Parathyroid adenoma (tissue), 2 donors: ENCODE measurements at regions not wholly inside any gene's neighbourhood (a gene's known extent, or its start where the extent isn't known, plus 50 kb on each side); places are given as distances from the start of the nearest gene placed in this dataset.

Experiments
- H2AFZ ChIP-seq: fragments of 300-600 bp; sonication (generic); one replicate; pipeline ENCODE4 v1.7.0; 2017; ENCODE audit warnings: antibody characterized with exemption, mild to moderate bottlenecking
- H3K27ac ChIP-seq: fragments of 300-600 bp; sonication (generic); one replicate; pipeline ENCODE4 v1.7.0; 2017
- H3K27me3 ChIP-seq: fragments of 300-600 bp; sonication (generic); one replicate; pipeline ENCODE4 v1.7.0; 2017; ENCODE audit warnings: low read length; ENCODE audit not compliant: control insufficient read depth, insufficient read depth
- H3K36me3 ChIP-seq: fragments of 300-600 bp; sonication (generic); one replicate; pipeline ENCODE4 v1.7.0; 2017; ENCODE audit warnings: low read length; ENCODE audit not compliant: control insufficient read depth, insufficient read depth
- H3K4me1 ChIP-seq: fragments of 300-600 bp; sonication (generic); one replicate; pipeline ENCODE4 v1.7.0; 2017; ENCODE audit warnings: control low read depth
- H3K4me2 ChIP-seq: fragments of 300-600 bp; sonication (generic); one replicate; pipeline ENCODE4 v1.7.0; 2017; ENCODE audit warnings: low read length
- H3K4me3 ChIP-seq: fragments of 300-600 bp; sonication (generic); one replicate; pipeline ENCODE4 v1.7.0; 2017; ENCODE audit warnings: low read depth, low read length
- H3K79me2 ChIP-seq: fragments of 300-600 bp; sonication (generic); one replicate; pipeline ENCODE4 v1.7.0; 2017; ENCODE audit warnings: control low read depth
- H3K9ac ChIP-seq: fragments of 300-600 bp; sonication (generic); one replicate; pipeline ENCODE4 v1.7.0; 2017; ENCODE audit warnings: mild to moderate bottlenecking
- H3K9me3 ChIP-seq: fragments of 300-600 bp; sonication (generic); one replicate; pipeline ENCODE4 v1.7.0; 2017; ENCODE audit warnings: low read length; ENCODE audit not compliant: control insufficient read depth
- TF ChIP-seq, protein P1 (sequence below): fragments of 300-600 bp; sonication (generic); IDR thresholded peaks from one replicate; pipeline ENCODE4 v1.7.0; 2017; ENCODE audit warnings: antibody characterized with exemption, mild to moderate bottlenecking
- donor health status: primary hyperparathyroidism.

DNA sequence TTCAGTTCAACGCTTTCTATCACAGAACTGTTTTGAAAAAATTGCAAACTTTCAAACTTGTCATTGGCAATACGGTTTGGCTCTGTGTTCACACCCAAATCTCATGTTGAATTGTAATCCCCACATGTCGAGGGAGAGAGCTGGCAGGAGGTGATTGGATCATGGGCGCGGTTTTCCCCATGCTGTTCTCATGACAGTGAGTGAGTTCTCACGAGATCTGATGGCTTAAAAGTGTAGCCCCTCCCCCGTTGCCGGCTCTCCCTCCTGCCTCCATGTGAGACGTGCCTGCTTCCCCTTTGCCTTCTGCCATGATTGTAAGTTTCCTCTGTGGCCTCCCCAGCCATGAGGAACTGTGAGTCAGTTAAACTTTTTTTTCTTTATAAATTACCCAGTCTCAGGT lies 1144.0 kb downstream of the BRD1 start:
- Histone ChIP-seq H3K79me2 (no peaks in the 10 kb centered on the region), H3K4me2 (no peak overlapping the region), H3K9me3 (no peaks in the 10 kb centered on the region), H2AFZ (no peak overlapping the region), H3K27ac (no peak overlapping the region), H3K4me1 (no peaks in the 10 kb centered on the region), H3K4me3 (no peak overlapping the region), H3K9ac (no peak overlapping the region), H3K36me3 (no peaks in the 10 kb centered on the region), H3K27me3 (no peaks in the 10 kb centered on the region)
- TF ChIP-seq, protein P1, sequence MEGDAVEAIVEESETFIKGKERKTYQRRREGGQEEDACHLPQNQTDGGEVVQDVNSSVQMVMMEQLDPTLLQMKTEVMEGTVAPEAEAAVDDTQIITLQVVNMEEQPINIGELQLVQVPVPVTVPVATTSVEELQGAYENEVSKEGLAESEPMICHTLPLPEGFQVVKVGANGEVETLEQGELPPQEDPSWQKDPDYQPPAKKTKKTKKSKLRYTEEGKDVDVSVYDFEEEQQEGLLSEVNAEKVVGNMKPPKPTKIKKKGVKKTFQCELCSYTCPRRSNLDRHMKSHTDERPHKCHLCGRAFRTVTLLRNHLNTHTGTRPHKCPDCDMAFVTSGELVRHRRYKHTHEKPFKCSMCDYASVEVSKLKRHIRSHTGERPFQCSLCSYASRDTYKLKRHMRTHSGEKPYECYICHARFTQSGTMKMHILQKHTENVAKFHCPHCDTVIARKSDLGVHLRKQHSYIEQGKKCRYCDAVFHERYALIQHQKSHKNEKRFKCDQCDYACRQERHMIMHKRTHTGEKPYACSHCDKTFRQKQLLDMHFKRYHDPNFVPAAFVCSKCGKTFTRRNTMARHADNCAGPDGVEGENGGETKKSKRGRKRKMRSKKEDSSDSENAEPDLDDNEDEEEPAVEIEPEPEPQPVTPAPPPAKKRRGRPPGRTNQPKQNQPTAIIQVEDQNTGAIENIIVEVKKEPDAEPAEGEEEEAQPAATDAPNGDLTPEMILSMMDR, result no peak

DNA sequence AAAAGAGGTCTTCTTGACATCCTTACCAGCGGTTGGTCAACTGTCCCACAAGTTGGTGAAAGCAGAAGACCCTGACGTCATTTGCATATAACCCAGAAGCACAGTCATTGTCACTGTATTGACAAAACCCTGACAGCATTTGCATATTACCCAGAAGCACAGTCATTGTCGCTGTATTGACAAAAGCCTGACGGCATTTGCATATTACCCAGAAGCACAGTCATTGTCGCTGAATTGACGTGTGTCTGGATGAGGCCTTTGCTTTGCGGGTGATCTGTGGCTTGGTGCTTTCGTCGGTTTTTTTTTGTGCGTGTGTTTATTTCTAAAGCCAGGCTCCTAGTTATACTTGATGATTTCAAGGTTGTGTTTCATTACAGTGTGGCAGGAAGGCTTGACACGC lies 1145.2 kb downstream of the BRD1 start:
- no peak overlapping the region for H3K4me2 ChIP-seq
- no peak overlapping the region for H3K27ac ChIP-seq
- no peaks in the 10 kb centered on the region for H3K4me1 ChIP-seq
- no peaks in the 10 kb centered on the region for H3K36me3 ChIP-seq
- TF ChIP-seq, protein P1, result no peak
- H2AFZ ChIP-seq, result no peak overlapping the region
- no peaks in the 10 kb centered on the region for H3K79me2 ChIP-seq
- H3K9ac ChIP-seq, result no peak overlapping the region
- no peaks in the 10 kb centered on the region for H3K9me3 ChIP-seq
- H3K4me3 ChIP-seq, result no peak overlapping the region
- no peaks in the 10 kb centered on the region for H3K27me3 ChIP-seq

DNA sequence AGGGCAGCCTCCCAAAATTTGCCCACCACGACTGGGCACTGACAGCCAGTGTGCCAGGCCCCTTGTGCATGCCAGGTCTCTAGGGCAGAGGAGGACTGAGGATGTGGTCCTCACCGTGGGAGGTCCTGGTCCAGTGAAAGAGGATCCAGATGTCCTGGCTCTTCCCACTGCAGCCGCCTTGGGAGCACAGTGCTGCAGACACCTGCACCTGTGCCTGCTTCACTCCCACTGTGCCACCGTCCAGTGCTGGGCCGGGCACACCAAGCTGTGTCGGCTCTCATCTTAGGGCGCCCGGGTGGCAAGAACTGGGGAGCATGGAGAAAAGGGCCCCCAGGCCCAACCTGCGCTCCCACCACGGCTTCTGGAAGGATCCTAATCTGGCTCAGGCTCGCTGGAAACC lies 1147.1 kb downstream of the BRD1 start:
- Histone ChIP-seq H3K9me3 (no peaks in the 10 kb centered on the region), H3K4me2 (no peak overlapping the region), H3K36me3 (no peaks in the 10 kb centered on the region), H3K4me3 (no peak overlapping the region), H3K79me2 (no peaks in the 10 kb centered on the region), H3K9ac (no peak overlapping the region), H3K27ac (no peak overlapping the region), H2AFZ (no peak overlapping the region), H3K27me3 (no peaks in the 10 kb centered on the region), H3K4me1 (no peaks in the 10 kb centered on the region)
- TF ChIP-seq, protein P1, result no peak

DNA sequence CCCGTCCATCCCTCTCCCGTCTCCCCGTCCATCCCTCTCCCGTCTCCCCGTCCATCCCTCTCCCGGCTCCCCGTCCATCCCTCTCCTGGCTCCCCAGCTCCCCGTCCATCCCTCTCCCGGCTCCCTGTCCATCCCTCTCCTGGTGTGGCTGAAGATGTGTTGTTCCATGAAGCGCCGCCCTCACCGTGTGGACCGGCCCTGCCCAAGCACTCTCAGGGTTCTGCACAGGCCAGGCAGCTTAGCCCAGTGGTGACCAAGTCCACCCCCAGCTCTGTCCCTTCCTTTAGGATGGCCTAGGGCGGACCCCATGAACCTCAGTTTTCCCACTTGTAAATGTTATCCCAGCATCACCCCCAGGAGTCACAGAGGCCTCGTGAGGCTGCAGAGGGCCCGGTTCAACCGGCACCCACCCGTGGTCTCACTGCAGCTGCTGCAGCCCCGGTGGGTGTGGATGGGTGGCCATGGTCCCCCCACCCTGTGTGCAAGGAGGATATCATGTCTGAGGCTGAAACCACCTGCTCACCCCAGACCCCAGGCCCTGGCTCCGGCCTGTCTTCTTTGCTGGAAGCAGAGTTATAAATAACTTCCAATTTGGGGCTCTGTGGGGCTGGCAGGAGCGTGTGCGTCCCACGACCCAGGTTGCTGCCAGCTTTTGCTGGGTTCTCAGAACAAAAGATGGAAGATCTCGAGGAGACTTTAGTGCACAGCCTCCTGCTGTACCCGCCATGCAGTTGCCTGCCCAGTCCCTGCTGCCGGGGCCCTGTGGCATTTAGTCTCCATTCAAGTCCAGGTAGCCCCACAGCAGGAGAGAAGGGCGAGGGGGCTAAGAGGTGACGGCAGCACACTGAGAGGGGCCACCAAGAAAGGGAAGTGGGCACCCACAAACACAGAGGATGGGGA lies 1147.8 kb downstream of the BRD1 start:
- H2AFZ ChIP-seq, result no peak overlapping the region
- TF ChIP-seq, protein P1, result no peak
- no peak overlapping the region for H3K9ac ChIP-seq
- no peaks in the 10 kb centered on the region for H3K9me3 ChIP-seq
- H3K4me1 ChIP-seq, result no peaks in the 10 kb centered on the region
- no peak overlapping the region for H3K4me2 ChIP-seq
- no peak overlapping the region for H3K4me3 ChIP-seq
- no peaks in the 10 kb centered on the region for H3K79me2 ChIP-seq
- no peaks in the 10 kb centered on the region for H3K27me3 ChIP-seq
- no peak overlapping the region for H3K27ac ChIP-seq
- H3K36me3 ChIP-seq, result no peaks in the 10 kb centered on the region
